ENCODE measurements at regions not wholly inside any gene's neighbourhood (a gene's known extent, or its start where the extent isn't known, plus 50 kb on each side); places are given as distances from the start of the nearest gene placed in this dataset.

GRCh38 chr1:222399197-222399596, 148.7 kb downstream of the HHIPL2 start:
- ChIA-PET POLR2A (ENCODE audit: unreplicated experiment) (no interaction called here), CTCF (no interaction called here)
- no peak for DNase-seq
- Histone ChIP-seq H3K27me3 (ENCODE audit: insufficient read depth, low read depth) (0 out of 2 replicates have a peak, but pooled peaks cover 7% of the 10 kb centered on the region), H3K4me2 (no peak overlapping the region), H4K20me1 (ENCODE audit: insufficient read depth) (no peaks in the 10 kb centered on the region), H3K36me3 (ENCODE audit: low read depth) (no peaks in the 10 kb centered on the region), H3K4me3 (no peak overlapping the region), H3K9me3 (ENCODE audit: insufficient read depth, low read depth) (no peaks in the 10 kb centered on the region), H3K4me1 (replicated peaks; ENCODE audit: insufficient read depth) (no peaks in the 10 kb centered on the region), H3F3A (ENCODE audit: insufficient read depth, low read depth) (no peaks in the 10 kb centered on the region), H3K9me2 (ENCODE audit: insufficient read depth) (no peaks in the 10 kb centered on the region), H2AFZ (no peak overlapping the region), H3K79me2 (ENCODE audit: low read depth) (no peaks in the 10 kb centered on the region), H3K27ac (no peak overlapping the region)
- intact Hi-C loops (cut with micrococcal nuclease; ENCODE audit: unreplicated experiment): no loop called here
- TF ChIP-seq CTCF (conservative IDR thresholded peaks at IDR 0.05) (no peak), EZH2 (IDR thresholded peaks at IDR 0.05; ENCODE audit: low read depth) (no peak)
- no TSS peak for BruUV-seq (replicated peaks)

GRCh38 chr1:222394224-222394623, 153.7 kb downstream of the HHIPL2 start:
- Histone ChIP-seq H3K4me1 (replicated peaks; ENCODE audit: insufficient read depth) (no peaks in the 10 kb centered on the region), H3K9me2 (ENCODE audit: insufficient read depth) (no peaks in the 10 kb centered on the region), H3K4me2 (no peak overlapping the region), H3K9me3 (ENCODE audit: insufficient read depth, low read depth) (no peaks in the 10 kb centered on the region), H3K36me3 (ENCODE audit: low read depth) (no peaks in the 10 kb centered on the region), H3K27me3 (ENCODE audit: insufficient read depth, low read depth) (0 out of 2 replicates have a peak, but pooled peaks cover 7% of the 10 kb centered on the region), H3F3A (ENCODE audit: insufficient read depth, low read depth) (no peaks in the 10 kb centered on the region), H3K79me2 (ENCODE audit: low read depth) (no peaks in the 10 kb centered on the region), H2AFZ (no peak overlapping the region), H3K27ac (no peak overlapping the region), H3K4me3 (no peak overlapping the region), H4K20me1 (ENCODE audit: insufficient read depth) (no peaks in the 10 kb centered on the region)
- POLR2A ChIA-PET (ENCODE audit: unreplicated experiment): no interaction called here
- BruUV-seq (replicated peaks): no TSS peak
- intact Hi-C loops (cut with micrococcal nuclease; ENCODE audit: unreplicated experiment): no loop called here
- CTCF ChIA-PET: no interaction called here
- no peak for DNase-seq
- TF ChIP-seq CTCF (conservative IDR thresholded peaks at IDR 0.05) (no peak), EZH2 (IDR thresholded peaks at IDR 0.05; ENCODE audit: low read depth) (no peak)

- Histone ChIP-seq H3K4me2 (no peak overlapping the region), H4K20me1 (ENCODE audit: insufficient read depth) (no peaks in the 10 kb centered on the region), H3K27me3 (ENCODE audit: insufficient read depth, low read depth) (no peaks in the 10 kb centered on the region), H2AFZ (no peak overlapping the region), H3K9me2 (ENCODE audit: insufficient read depth) (no peaks in the 10 kb centered on the region), H3K4me1 (replicated peaks; ENCODE audit: insufficient read depth) (no peaks in the 10 kb centered on the region), H3K4me3 (no peak overlapping the region), H3F3A (ENCODE audit: insufficient read depth, low read depth) (no peaks in the 10 kb centered on the region), H3K79me2 (ENCODE audit: low read depth) (no peaks in the 10 kb centered on the region), H3K9me3 (ENCODE audit: insufficient read depth, low read depth) (no peaks in the 10 kb centered on the region), H3K36me3 (ENCODE audit: low read depth) (no peaks in the 10 kb centered on the region), H3K27ac (no peak overlapping the region)
- CTCF ChIA-PET: no interaction called here
- no TSS peak for BruUV-seq (replicated peaks)
- POLR2A ChIA-PET (ENCODE audit: unreplicated experiment): no interaction called here
- DNase-seq: no peak
- intact Hi-C loops (cut with micrococcal nuclease; ENCODE audit: unreplicated experiment): no loop called here
- TF ChIP-seq CTCF (conservative IDR thresholded peaks at IDR 0.05) (no peak), EZH2 (IDR thresholded peaks at IDR 0.05; ENCODE audit: low read depth) (no peak)
Measured at GRCh38 chr1:222392556-222392955, 155.3 kb downstream of the HHIPL2 start.

All from PC-9 (cell line).